SK-N-MC (cell line): ENCODE measurements at regions not wholly inside any gene's neighbourhood (a gene's known extent, or its start where the extent isn't known, plus 50 kb on each side); places are given as distances from the start of the nearest gene placed in this dataset.

ENCODE experiments used
- DNase-seq: peaks from one replicate; pipeline ENCODE4 v3.0.0-alpha.2; 2011; ENCODE audit warnings: low read depth, low spot score
- H3K27ac ChIP-seq: fragments of 200-600 bp; sonication (generic); 2 replicates; pipeline ENCODE4 v1.5.1; 2016; ENCODE audit warnings: mixed run types
- H3K36me3 ChIP-seq: fragments of 200-600 bp; sonication (generic); 2 replicates; pipeline ENCODE4 v1.6.1; 2017; ENCODE audit warnings: antibody characterized with exemption, low read length, mixed read lengths; ENCODE audit not compliant: insufficient read depth
- H3K4me3 ChIP-seq: fragments of 200-600 bp; sonication (generic); 2 replicates; pipeline ENCODE4 v1.5.1; 2016
- H3K9ac ChIP-seq: fragments of 200-600 bp; sonication (generic); 2 replicates; pipeline ENCODE4 v1.8.0; 2017; ENCODE audit warnings: mixed run types, mixed read lengths; ENCODE audit not compliant: insufficient read length
- H3K9me3 ChIP-seq: fragments of 200-600 bp; sonication (generic); 2 replicates; pipeline ENCODE4 v1.6.1; 2017; ENCODE audit warnings: low read depth, mild to moderate bottlenecking, antibody characterized with exemption, low read length, moderate library complexity, mixed read lengths
- EZH2 ChIP-seq: fragments of 200-600 bp; sonication (generic); IDR thresholded peaks from one replicate; pipeline ENCODE4 v1.6.1; 2017; ENCODE audit warnings: antibody characterized with exemption
- FOXP2 ChIP-seq: optimal IDR thresholded peaks from 2 replicates; pipeline ENCODE3; 2011; ENCODE audit warnings: mild to moderate bottlenecking, moderate library complexity; ENCODE audit not compliant: insufficient read depth; ENCODE audit errors: extremely low read length, control extremely low read depth
- POLR2AphosphoS5 ChIP-seq: IDR thresholded peaks from 2 replicates; pipeline ENCODE4 v1.6.1; 2012; ENCODE audit warnings: mild to moderate bottlenecking, low read depth, low read length, borderline replicate concordance

- TF ChIP-seq POLR2AphosphoS5, result no peak
- TF ChIP-seq EZH2, result no peak
- no peak for TF ChIP-seq FOXP2
- Histone ChIP-seq H3K36me3 (no peaks in the 10 kb centered on the region), H3K9ac (no peak overlapping the region), H3K9me3 (no peaks in the 10 kb centered on the region), H3K4me3 (no peak overlapping the region), H3K27ac (no peak overlapping the region)
- no peak for DNase-seq
Observed at GRCh38 chr2:153055182-153055581, 336.8 kb downstream of the ARL6IP6 start.

- Histone ChIP-seq H3K4me3 (no peak overlapping the region), H3K36me3 (no peaks in the 10 kb centered on the region), H3K9ac (no peak overlapping the region), H3K9me3 (no peaks in the 10 kb centered on the region), H3K27ac (no peak overlapping the region)
- no peak for DNase-seq
- no peak for TF ChIP-seq EZH2
- no peak for TF ChIP-seq POLR2AphosphoS5
- no peak for TF ChIP-seq FOXP2
Observed at GRCh38 chr2:153052807-153053559, 334.6 kb downstream of the ARL6IP6 start.

- no peak overlapping the region for H3K27ac ChIP-seq
- no peak overlapping the region for H3K9ac ChIP-seq
- no peaks in the 10 kb centered on the region for H3K36me3 ChIP-seq
- TF ChIP-seq FOXP2 (no peak), EZH2 (no peak), POLR2AphosphoS5 (no peak)
- H3K9me3 ChIP-seq, result no peaks in the 10 kb centered on the region
- H3K4me3 ChIP-seq, result no peak overlapping the region
- DNase-seq, result no peak
Observed at GRCh38 chr2:153047220-153047619, 328.8 kb downstream of the ARL6IP6 start.

GRCh38 chr2:153043385-153043784 is 325.0 kb downstream of the ARL6IP6 start:
- Histone ChIP-seq H3K9ac (no peak overlapping the region), H3K27ac (no peak overlapping the region), H3K9me3 (no peaks in the 10 kb centered on the region), H3K4me3 (no peak overlapping the region), H3K36me3 (no peaks in the 10 kb centered on the region)
- DNase-seq, result no peak
- TF ChIP-seq POLR2AphosphoS5 (no peak), EZH2 (no peak), FOXP2 (no peak)

- Histone ChIP-seq H3K9ac (no peak overlapping the region), H3K4me3 (no peak overlapping the region), H3K27ac (no peak overlapping the region), H3K9me3 (no peaks in the 10 kb centered on the region), H3K36me3 (no peaks in the 10 kb centered on the region)
- TF ChIP-seq FOXP2 (no peak), POLR2AphosphoS5 (no peak), EZH2 (no peak)
- DNase-seq, result no peak
Observed at GRCh38 chr2:153028626-153029025, 310.2 kb downstream of the ARL6IP6 start.

- Histone ChIP-seq H3K4me3 (no peak overlapping the region), H3K36me3 (no peaks in the 10 kb centered on the region), H3K27ac (no peak overlapping the region), H3K9me3 (no peaks in the 10 kb centered on the region), H3K9ac (no peak overlapping the region)
- DNase-seq, result no peak
- TF ChIP-seq POLR2AphosphoS5 (no peak), EZH2 (no peak), FOXP2 (no peak)
Observed at GRCh38 chr2:153027533-153027932, 309.1 kb downstream of the ARL6IP6 start.

GRCh38 chr2:153020201-153020600 is 301.8 kb downstream of the ARL6IP6 start:
- H3K9me3 ChIP-seq, result no peaks in the 10 kb centered on the region
- no peak overlapping the region for H3K4me3 ChIP-seq
- H3K27ac ChIP-seq, result no peak overlapping the region
- no peak overlapping the region for H3K9ac ChIP-seq
- no peaks in the 10 kb centered on the region for H3K36me3 ChIP-seq
- no peak for DNase-seq
- TF ChIP-seq POLR2AphosphoS5 (no peak), EZH2 (no peak), FOXP2 (no peak)

GRCh38 chr2:153005071-153005730 is 286.8 kb downstream of the ARL6IP6 start:
- H3K9ac ChIP-seq, result no peak overlapping the region
- no peak overlapping the region for H3K4me3 ChIP-seq
- H3K27ac ChIP-seq, result no peak overlapping the region
- no peaks in the 10 kb centered on the region for H3K9me3 ChIP-seq
- DNase-seq, result no peak
- no peaks in the 10 kb centered on the region for H3K36me3 ChIP-seq
- TF ChIP-seq EZH2 (no peak), FOXP2 (no peak), POLR2AphosphoS5 (no peak)

- no peak overlapping the region for H3K27ac ChIP-seq
- H3K36me3 ChIP-seq, result no peaks in the 10 kb centered on the region
- no peaks in the 10 kb centered on the region for H3K9me3 ChIP-seq
- no peak overlapping the region for H3K9ac ChIP-seq
- no peak for TF ChIP-seq FOXP2
- H3K4me3 ChIP-seq, result no peak overlapping the region
- no peak for DNase-seq
Observed at GRCh38 chr2:153004627-153005026, 286.2 kb downstream of the ARL6IP6 start.

GRCh38 chr2:152974146-152974545 is 255.7 kb downstream of the ARL6IP6 start:
- TF ChIP-seq POLR2AphosphoS5, result no peak
- no peak for TF ChIP-seq FOXP2
- no peak for TF ChIP-seq EZH2
- H3K27ac ChIP-seq, result no peak overlapping the region
- H3K4me3 ChIP-seq, result no peak overlapping the region
- no peaks in the 10 kb centered on the region for H3K36me3 ChIP-seq
- no peak for DNase-seq
- no peaks in the 10 kb centered on the region for H3K9me3 ChIP-seq
- no peak overlapping the region for H3K9ac ChIP-seq
